SHP77 treated with DMSO at 0.1 percent for 48 hours (cell line): ENCODE measurements at regions not wholly inside any gene's neighbourhood (a gene's known extent, or its start where the extent isn't known, plus 50 kb on each side); places are given as distances from the start of the nearest gene placed in this dataset.
A peak's percentile ranks its signal among the peaks of the same experiment; 100 is the strongest.

Source experiments
- DNase-seq: peaks from one replicate; lab custom pipeline; 2025; lab: John Stamatoyannopoulos, UW

DNA sequence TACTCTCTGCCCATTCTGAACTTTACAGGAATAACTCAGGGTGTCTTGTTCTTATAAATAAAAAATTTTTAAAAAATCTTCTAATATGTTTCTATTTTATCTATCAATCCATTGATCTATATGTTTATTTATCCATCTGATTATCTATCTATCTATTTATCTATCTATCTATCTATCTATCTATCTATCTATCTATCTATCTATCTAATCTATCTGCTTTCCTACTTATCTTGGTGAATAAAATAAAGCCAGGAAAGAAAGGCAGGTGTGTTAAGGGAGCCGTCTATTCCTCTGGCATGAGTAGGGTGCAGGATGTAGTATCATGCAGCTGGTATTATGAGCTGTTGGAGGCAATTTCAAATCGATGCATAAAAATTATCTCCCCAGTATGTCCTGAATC, 153.0 kb downstream of the FOXA2 start:
- peak; percentile 52 for DNase-seq

GRCh38 chr20:22430746-22431168, 153.6 kb downstream of the FOXA2 start:
- DNase-seq: peak; percentile 77

DNA sequence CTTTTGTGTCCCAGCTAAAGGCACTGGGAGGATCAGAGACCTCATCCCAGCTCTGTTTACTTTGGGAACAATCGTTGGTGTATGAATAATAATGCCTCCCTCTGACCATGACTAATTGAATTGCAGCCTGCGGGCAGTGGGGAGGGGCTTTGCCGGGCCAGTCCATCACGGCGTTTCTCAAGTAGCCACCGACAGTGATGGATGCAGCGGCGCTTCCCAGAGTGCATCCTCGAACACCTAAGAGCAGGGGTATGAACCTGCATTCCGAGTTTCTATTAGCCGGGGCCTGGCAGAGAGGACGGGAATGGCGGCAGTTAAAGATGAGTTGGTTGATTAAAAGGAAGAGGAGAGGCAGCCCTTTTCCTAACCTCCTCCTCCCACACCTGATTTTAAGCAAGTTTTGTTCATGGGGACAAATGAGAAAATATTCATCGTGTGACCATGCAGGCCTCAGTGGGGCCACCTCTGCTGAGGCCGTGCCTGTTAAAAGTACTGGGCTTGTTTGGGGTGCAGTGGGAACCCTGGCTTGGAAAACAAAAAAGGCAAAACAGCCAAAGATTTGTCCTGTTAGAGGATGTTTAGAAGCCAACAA, 154.1 kb downstream of the FOXA2 start:
- DNase-seq: peak; percentile 97

DNA sequence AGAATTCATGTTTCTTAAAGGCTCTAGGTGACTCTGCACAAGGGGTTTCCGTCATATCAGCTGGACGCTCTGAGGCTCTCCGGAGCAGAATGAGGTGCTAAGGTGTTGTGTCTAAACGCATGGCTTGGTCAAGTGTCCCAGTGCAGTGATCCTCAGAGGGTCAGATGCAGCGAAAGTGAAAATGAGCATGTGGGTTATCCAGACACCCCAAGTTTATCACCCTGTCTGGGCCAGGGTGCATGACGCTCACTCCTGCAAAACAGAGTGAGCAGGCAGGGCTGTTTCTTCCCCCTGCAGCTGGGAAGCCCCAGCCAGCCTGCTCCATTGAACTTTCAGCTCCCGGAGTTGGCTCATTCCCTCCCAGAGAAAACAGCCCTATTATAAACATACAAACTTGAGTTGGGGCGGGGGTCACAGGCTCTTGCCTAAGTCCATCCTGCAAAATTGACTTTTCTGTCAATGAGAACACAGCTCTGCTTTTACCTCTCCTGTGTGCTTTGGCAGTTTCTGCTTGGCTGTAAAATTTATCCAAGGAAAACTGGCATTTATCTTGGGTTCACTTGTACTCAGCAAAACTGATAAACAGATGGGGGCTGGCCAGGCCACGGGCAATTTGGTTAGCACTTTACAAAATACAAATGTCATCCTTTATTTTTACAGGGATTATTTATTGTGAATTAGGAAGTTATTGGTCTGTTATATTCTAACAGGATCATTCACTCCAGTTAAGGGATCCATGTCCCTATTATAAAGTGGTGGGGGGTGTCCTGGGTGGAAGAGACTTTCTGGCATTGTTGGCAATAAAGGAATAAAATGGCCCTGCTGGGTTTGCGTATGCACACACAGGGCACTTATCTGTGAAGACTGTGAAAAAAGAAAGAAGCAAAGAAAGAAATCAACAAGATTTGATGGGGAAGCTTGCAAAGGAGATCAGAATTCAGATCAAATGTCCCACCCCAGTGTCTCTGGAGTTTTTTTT, 154.9 kb downstream of the FOXA2 start:
- no peak for DNase-seq

- no peak for DNase-seq
Observed at GRCh38 chr20:22428051-22428450, 156.3 kb downstream of the FOXA2 start.

DNA sequence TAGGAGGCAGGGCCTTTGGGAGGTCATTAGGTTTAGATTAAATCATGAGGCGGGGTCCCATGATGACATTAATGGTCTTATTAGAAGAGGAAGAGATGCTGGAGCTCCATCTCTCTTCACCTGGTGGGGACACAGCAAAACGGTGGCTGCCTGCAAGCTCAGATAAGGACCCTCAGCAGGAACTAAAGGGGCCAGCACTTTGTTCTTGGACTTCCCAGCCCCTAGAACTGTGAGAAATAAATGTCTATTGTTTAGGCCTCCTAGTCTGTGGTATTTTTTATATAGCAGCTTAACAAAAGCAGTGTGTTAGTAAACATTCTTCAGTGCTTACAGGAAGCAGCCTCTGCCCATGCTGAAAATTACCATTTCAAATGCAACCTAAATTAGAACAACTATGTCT, 157.6 kb downstream of the FOXA2 start:
- DNase-seq: no peak

- DNase-seq: no peak
Observed at GRCh38 chr20:22425344-22426295, 158.8 kb downstream of the FOXA2 start.

DNA sequence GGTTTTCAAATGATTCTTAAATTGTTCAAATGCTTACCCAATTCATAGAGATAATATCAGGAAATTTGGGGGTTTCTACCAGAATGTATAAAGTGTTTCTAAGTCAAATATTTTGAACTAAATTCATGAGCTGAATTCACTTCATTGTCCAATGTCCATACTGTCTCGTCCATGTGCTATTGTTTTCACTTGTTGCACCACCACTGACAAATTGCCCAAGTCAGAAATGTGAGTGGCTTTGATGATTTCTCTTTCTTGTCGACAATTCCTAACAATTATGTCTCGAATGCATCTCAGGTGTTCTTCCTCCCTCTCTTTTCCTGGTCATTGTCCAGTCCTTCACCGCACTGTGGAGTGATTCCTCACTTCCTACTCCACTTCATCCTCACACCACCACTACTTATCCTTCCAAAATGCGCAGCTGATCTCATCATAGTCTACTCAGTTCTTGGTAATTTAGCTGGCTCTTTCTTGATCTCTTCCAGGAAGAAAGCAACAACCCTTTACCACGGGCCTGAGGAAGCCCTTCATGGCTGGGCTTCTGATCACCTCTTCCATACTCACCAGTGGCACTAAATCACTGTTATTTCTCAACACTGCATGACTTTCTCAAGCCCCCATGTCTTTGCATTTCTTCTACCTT, 161.1 kb downstream of the FOXA2 start:
- DNase-seq: no peak

- no peak for DNase-seq
Observed at GRCh38 chr20:22420116-22420598, 164.2 kb downstream of the FOXA2 start.

DNA sequence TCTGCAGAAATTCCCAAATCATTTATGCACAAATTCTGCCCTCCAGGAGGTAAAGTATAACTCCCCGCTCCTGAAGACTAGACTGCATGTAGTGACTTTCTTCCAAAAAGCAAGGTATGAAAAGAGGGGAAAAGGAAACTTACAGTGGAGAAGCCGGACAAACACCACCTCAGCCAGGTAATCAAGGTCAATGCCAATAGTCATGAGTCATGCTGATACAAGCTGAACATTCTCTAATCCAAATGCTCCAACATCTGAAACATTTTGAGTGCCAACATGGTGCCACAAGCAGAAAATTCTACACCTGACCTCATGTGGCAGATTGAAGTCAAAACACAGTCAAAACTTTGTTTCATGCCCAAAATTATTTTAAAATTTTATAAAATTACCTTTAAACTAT, 165.6 kb downstream of the FOXA2 start:
- DNase-seq: no peak

GRCh38 chr20:22414305-22414742, 170.0 kb downstream of the FOXA2 start:
- peak; percentile 95 for DNase-seq

- peak; percentile 67 for DNase-seq
Observed at GRCh38 chr20:22412977-22413868, 171.1 kb downstream of the FOXA2 start.

DNA sequence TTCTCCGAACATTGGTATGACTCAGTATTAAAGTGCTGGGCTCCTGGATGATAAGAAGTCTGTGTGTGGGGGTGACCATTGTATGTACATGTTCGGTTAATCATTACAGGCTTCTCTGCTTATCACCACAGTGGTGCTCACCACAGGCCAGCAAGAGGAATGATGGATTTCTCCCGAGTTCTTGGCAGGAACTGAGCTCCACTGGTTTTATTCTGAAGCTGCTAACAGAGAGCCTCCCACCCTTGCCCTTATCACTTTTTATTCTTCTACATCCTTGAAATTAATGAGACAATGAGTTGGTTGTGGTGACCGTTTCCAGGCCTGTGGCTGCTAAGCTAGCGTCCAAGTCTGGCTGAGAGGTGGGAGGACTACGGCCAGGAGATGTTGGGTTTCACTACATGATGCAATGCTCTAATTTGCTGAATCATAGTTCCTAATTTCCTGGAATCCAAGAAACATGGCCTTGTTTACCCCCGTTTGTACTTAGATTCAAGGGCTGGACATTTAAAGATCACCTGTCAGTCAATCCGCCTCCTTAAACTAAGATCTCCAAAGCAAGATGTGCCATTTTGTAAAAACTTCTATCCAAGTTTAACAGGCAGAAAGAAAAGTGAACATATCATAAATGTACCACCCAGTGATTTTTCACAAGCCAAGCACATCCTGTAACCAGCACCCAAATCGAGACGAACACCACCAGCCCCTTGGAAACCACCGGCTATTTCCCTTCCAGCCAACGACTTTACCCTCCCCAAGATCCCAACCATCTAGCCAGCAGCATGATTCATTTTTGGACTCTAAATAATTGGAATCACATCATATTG, 172.5 kb downstream of the FOXA2 start:
- peak; percentile 65 for DNase-seq

- no peak for DNase-seq
Observed at GRCh38 chr20:22411286-22411626, 173.1 kb downstream of the FOXA2 start.

DNA sequence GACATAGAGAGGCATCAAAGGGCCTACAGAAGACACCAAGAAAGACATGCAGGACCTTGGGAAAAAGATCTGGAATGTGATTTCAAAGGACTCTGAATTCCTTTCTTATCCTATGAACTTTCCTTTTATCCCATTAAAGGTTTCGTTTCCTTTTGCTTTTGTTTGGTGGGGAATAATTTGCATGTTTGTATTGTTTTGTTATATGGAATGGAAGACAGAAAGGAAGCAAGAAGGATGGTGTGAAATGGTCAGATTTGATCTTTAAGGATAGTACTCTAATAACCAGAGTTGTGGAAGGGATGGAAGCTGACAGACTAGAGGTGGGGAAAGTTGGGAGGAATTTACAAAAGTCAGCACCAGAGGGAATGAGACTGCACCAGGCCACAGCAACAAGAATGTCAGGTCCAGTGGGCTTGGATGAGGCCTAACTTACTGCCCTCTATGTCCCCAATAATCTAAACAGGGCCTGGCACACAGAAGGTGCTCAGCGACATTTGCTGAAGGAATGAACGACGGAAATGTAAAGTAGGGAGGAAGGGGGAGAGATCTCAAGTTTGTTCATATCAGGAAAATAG, 173.7 kb downstream of the FOXA2 start:
- DNase-seq: no peak

GRCh38 chr20:22408521-22409402, 175.6 kb downstream of the FOXA2 start:
- no peak for DNase-seq

DNA sequence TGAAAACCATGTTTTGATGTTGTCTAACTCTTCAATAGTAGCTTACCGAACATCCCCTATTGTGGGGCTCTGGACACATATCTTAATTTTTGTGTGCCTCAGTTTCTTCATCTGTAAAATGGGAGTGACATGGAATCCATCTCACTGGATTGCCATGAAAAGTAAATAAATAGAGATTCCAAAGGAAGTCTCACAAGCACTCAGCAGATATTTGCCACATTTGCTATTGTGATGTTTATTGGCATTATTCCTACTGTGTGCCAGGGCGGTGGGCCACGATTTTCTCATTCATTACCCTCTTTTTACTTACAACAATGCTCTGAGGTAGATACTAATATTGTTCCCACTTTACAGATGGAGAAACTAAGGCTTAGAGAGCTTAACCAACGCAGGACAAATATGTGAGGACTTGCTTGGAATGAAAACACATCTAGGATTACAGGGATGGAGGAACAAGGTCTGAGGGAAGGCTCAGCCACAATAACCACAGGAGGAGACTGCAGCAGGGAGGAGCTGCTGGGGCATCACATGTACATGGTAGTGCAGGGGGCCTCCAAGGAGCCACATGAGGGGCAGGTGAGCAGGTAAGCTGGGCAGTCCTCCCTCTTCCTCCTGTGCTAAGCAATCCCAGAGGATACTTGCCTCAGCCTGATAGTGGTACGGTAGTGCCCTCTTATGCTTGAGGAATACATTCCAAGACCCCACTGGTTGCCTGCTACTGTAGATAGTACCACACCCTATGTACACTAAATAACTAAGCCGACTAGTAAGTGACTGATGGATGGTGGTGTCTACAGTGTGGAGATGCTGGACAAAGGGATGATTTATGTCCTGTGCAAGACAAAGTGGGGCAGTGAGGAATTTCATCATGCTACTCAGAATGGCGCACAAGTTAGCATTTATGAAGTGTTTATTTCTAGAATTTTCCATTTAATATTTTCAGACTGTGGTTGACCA, 176.9 kb downstream of the FOXA2 start:
- no peak for DNase-seq
